Breast epithelium (tissue), 3 donors: ENCODE measurements at regions not wholly inside any gene's neighbourhood (a gene's known extent, or its start where the extent isn't known, plus 50 kb on each side); places are given as distances from the start of the nearest gene placed in this dataset.

ENCODE experiments used
- POLR2A ChIP-seq: fragments of 450-650 bp; IDR thresholded peaks from one replicate; pipeline ENCODE4 v1.6.1; 2016; ENCODE audit warnings: antibody characterized with exemption, mild to moderate bottlenecking, moderate library complexity
- POLR2AphosphoS5 ChIP-seq, 3 donors: sonication (generic); formaldehyde crosslinking; IDR thresholded peaks; one replicate each; pipeline ENCODE4 v1.6.1; 2017; ENCODE audit warnings: antibody characterized with exemption in 3 of 3
- TF ChIP-seq, protein P1 (sequence below), 3 donors: fragments of 450-650 bp; IDR thresholded peaks; one replicate each; pipeline ENCODE4 v1.5.1; 2016 to 2017; ENCODE audit warnings: antibody characterized with exemption in 3 of 3, mild to moderate bottlenecking in 3 of 3, moderate library complexity in 3 of 3

DNA sequence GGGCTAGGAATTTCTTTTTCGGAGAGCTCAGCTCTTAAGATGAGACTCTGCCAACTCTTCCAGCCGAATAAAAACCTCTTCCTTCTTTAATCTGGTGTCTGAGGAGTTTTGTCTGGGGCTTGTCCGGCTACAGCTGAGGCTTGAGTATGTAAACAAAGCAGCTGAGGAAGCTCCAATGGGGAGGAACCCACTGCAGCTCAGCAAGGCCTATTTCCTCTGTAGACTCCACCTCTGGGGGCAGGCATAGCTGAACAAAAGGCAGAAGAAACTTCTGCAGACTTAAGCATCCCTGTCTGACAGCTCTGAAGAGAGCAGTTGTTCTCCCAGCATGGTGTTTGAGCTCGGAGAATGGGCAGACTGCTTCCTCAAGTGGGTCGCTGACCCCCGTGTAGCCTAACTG lies 838.7 kb downstream of the CCDC85A start:
- TF ChIP-seq, protein P1, sequence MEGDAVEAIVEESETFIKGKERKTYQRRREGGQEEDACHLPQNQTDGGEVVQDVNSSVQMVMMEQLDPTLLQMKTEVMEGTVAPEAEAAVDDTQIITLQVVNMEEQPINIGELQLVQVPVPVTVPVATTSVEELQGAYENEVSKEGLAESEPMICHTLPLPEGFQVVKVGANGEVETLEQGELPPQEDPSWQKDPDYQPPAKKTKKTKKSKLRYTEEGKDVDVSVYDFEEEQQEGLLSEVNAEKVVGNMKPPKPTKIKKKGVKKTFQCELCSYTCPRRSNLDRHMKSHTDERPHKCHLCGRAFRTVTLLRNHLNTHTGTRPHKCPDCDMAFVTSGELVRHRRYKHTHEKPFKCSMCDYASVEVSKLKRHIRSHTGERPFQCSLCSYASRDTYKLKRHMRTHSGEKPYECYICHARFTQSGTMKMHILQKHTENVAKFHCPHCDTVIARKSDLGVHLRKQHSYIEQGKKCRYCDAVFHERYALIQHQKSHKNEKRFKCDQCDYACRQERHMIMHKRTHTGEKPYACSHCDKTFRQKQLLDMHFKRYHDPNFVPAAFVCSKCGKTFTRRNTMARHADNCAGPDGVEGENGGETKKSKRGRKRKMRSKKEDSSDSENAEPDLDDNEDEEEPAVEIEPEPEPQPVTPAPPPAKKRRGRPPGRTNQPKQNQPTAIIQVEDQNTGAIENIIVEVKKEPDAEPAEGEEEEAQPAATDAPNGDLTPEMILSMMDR (IDR thresholded peaks at IDR 0.05) = no peak
- no peak for TF ChIP-seq POLR2A
- no peak for TF ChIP-seq POLR2AphosphoS5 (IDR thresholded peaks at IDR 0.05)
